H1 (cell line): ENCODE measurements at regions not wholly inside any gene's neighbourhood (a gene's known extent, or its start where the extent isn't known, plus 50 kb on each side); places are given as distances from the start of the nearest gene placed in this dataset.

Source experiments
- CTCF ChIA-PET: fragments of 300-600 bp; sonication (Branson Sonifier 250); formaldehyde crosslinking; loops from one replicate; lab custom pipeline; 2021; ENCODE audit not compliant: partially characterized antibody; lab: Charles Lee
- POLR2A ChIA-PET: fragments of 300-600 bp; sonication (Branson Sonifier 250); formaldehyde crosslinking; loops from one replicate; lab custom pipeline; 2021; ENCODE audit warnings: inconsistent platforms; ENCODE audit not compliant: partially characterized antibody; lab: Charles Lee
- DNase-seq, 2 experiments: peaks; one replicate each; pipeline versions ENCODE4 v3.0.0 to v3.0.0-alpha.2; 2010 to 2022; ENCODE audit warnings: low spot score in 2 of 2, low read depth in 1 of 2, mixed read lengths in 1 of 2
- FAIRE-seq: peaks from 2 replicates; lab custom pipeline; 2011; peaks lifted over from hg19 to GRCh38; lab: Jason Lieb, UNC
- H2AFZ ChIP-seq: 2 replicates; pipeline ENCODE4 v1.8.1; 2012; ENCODE audit warnings: low read length, inconsistent platforms
- H2AK5ac ChIP-seq: 2 replicates; pipeline ENCODE4 v1.6.1; 2013; ENCODE audit warnings: low read depth, low read length
- H2BK120ac ChIP-seq: replicated peaks from 2 replicates; pipeline ENCODE3; 2013; ENCODE audit warnings: low read depth, low read length, inconsistent platforms
- H2BK12ac ChIP-seq: 2 replicates; pipeline ENCODE4 v1.6.1; 2013; ENCODE audit warnings: low read depth, low read length
- H2BK15ac ChIP-seq: 2 replicates; pipeline ENCODE4 v1.6.1; 2013; ENCODE audit warnings: low read length
- H2BK20ac ChIP-seq: 2 replicates; pipeline ENCODE4 v1.6.1; 2013; ENCODE audit warnings: low read length
- H2BK5ac ChIP-seq: 2 replicates; pipeline ENCODE4 v1.6.1; 2013; ENCODE audit warnings: low read depth, low read length
- H3K14ac ChIP-seq: 2 replicates; pipeline ENCODE4 v1.6.1; 2013; ENCODE audit warnings: inconsistent platforms; ENCODE audit not compliant: insufficient read length
- H3K18ac ChIP-seq: 2 replicates; pipeline ENCODE4 v1.6.1; 2013; ENCODE audit warnings: low read length; ENCODE audit errors: extremely low read depth
- H3K23ac ChIP-seq: 2 replicates; pipeline ENCODE4 v1.6.1; 2013; ENCODE audit warnings: inconsistent platforms; ENCODE audit not compliant: insufficient read length
- H3K23me2 ChIP-seq: 2 replicates; pipeline ENCODE4 v1.6.1; 2013; ENCODE audit warnings: low read depth, low read length
- H3K27ac ChIP-seq: 2 replicates; pipeline ENCODE4 v1.6.1; 2011; ENCODE audit warnings: low read depth, low read length, inconsistent platforms
- H3K27me3 ChIP-seq, 4 experiments: replicated peaks in 1 of 4; 1 replicate in 1 of 4; 2 replicates in 3 of 4; pipeline versions ENCODE4 v1.6.1 to v1.8.1; 2011 to 2013; ENCODE audit warnings: low read length in 3 of 4, mild to moderate bottlenecking in 3 of 4, inconsistent platforms in 2 of 4, mixed read lengths in 2 of 4, moderate library complexity in 1 of 4; ENCODE audit not compliant: control insufficient read depth in 3 of 4, insufficient read depth in 3 of 4; ENCODE audit errors: extremely low read depth in 1 of 4
- H3K36me3 ChIP-seq, 4 experiments: 2 replicates each; pipeline versions ENCODE4 v1.6.1 to v1.8.1; 2011 to 2013; ENCODE audit warnings: mild to moderate bottlenecking in 4 of 4, low read length in 3 of 4, moderate library complexity in 2 of 4, control low read depth in 1 of 4, inconsistent platforms in 1 of 4; ENCODE audit not compliant: insufficient read depth in 4 of 4, control insufficient read depth in 2 of 4
- H3K4ac ChIP-seq: replicated peaks from 2 replicates; pipeline ENCODE3; 2013; ENCODE audit warnings: low read length, low read depth, mixed read lengths, inconsistent platforms; ENCODE audit not compliant: insufficient read length
- H3K4me1 ChIP-seq, 4 experiments: replicated peaks in 1 of 4; 1 replicate in 1 of 4; 2 replicates in 3 of 4; pipeline versions ENCODE4 v1.6.1 to v1.8.1; 2011 to 2013; ENCODE audit warnings: low read length in 3 of 4, inconsistent platforms in 2 of 4, mixed read lengths in 1 of 4; ENCODE audit not compliant: insufficient read depth in 4 of 4, control insufficient read depth in 3 of 4
- H3K4me2 ChIP-seq, 2 experiments: 2 replicates each; pipeline versions ENCODE4 v1.6.1 to v1.8.1; 2011 to 2013; ENCODE audit warnings: low read depth in 2 of 2, low read length in 2 of 2, control low read depth in 1 of 2, inconsistent platforms in 1 of 2, mild to moderate bottlenecking in 1 of 2; ENCODE audit not compliant: insufficient read depth in 1 of 2
- H3K4me3 ChIP-seq, 4 experiments: fragments of 200-600, 300-600 bp in 1 of 4; sonication (generic), shearing (Covaris generic), sonication (Bioruptor Twin) in 1 of 4; 2 replicates each; pipeline versions ENCODE4 v1.5.1 to v1.8.1; 2011 to 2016; ENCODE audit warnings: low read length in 4 of 4, low read depth in 3 of 4, control low read depth in 2 of 4, inconsistent platforms in 2 of 4, mild to moderate bottlenecking in 2 of 4, mixed read lengths in 1 of 4, moderate library complexity in 1 of 4; ENCODE audit not compliant: insufficient read depth in 2 of 4; ENCODE audit errors: extremely low read depth in 1 of 4
- H3K56ac ChIP-seq: replicated peaks from 2 replicates; pipeline ENCODE3; 2013; ENCODE audit warnings: low read depth, mild to moderate bottlenecking, mixed read lengths, low read length, inconsistent platforms; ENCODE audit not compliant: insufficient read length
- H3K79me1 ChIP-seq: 2 replicates; pipeline ENCODE4 v1.6.1; 2013; ENCODE audit warnings: low read depth, low read length, control low read depth
- H3K79me2 ChIP-seq, 2 experiments: 2 replicates each; pipeline versions ENCODE4 v1.6.1 to v1.8.1; 2012 to 2013; ENCODE audit warnings: low read length in 2 of 2, mild to moderate bottlenecking in 2 of 2, inconsistent platforms in 1 of 2; ENCODE audit not compliant: insufficient read depth in 2 of 2, control insufficient read depth in 1 of 2
- H3K9ac ChIP-seq, 4 experiments: replicated peaks in 1 of 4; 1 replicate in 1 of 4; 2 replicates in 3 of 4; pipeline versions ENCODE4 v1.6.1 to v1.8.1; 2011 to 2013; ENCODE audit warnings: low read depth in 3 of 4, low read length in 3 of 4, control low read depth in 2 of 4, mild to moderate bottlenecking in 2 of 4, moderate library complexity in 2 of 4, inconsistent platforms in 1 of 4; ENCODE audit errors: extremely low read depth in 1 of 4
- H3K9me3 ChIP-seq, 2 experiments: 2 replicates each; pipeline versions ENCODE4 v1.6.1 to v1.8.1; 2012 to 2013; ENCODE audit warnings: mild to moderate bottlenecking in 2 of 2, moderate library complexity in 2 of 2, control low read depth in 1 of 2, inconsistent platforms in 1 of 2, low read depth in 1 of 2, low read length in 1 of 2, mixed read lengths in 1 of 2; ENCODE audit not compliant: insufficient read depth in 2 of 2
- H4K20me1 ChIP-seq, 2 experiments: replicated peaks in 1 of 2; 2 replicates each; pipeline versions ENCODE3 to v1.8.1; 2011 to 2013; ENCODE audit warnings: inconsistent platforms in 2 of 2, low read length in 2 of 2, mild to moderate bottlenecking in 1 of 2; ENCODE audit not compliant: insufficient read depth in 2 of 2, control insufficient read depth in 1 of 2
- H4K5ac ChIP-seq: 2 replicates; pipeline ENCODE4 v1.6.1; 2013; ENCODE audit warnings: low read length, low read depth, mixed read lengths, inconsistent platforms; ENCODE audit not compliant: insufficient read length
- H4K8ac ChIP-seq: 2 replicates; pipeline ENCODE4 v1.8.0; 2013; ENCODE audit warnings: mild to moderate bottlenecking, moderate library complexity, low read length, inconsistent platforms; ENCODE audit not compliant: insufficient read depth; ENCODE audit errors: extremely low read depth
- H4K91ac ChIP-seq: replicated peaks from 2 replicates; pipeline ENCODE3; 2013; ENCODE audit warnings: low read length, mixed read lengths, inconsistent platforms; ENCODE audit not compliant: insufficient read length
- CBX8 ChIP-seq: fragments of 300-800, 300-1000 bp; sonication (generic); IDR thresholded peaks from 2 replicates; pipeline ENCODE4 v1.7.1; 2016; ENCODE audit warnings: low read depth, low read length, borderline replicate concordance
- CHD2 ChIP-seq: IDR thresholded peaks from 2 replicates; pipeline ENCODE4 v1.6.1; 2012; ENCODE audit warnings: low read length, improper control_type of control experiment
- CREB1 ChIP-seq: IDR thresholded peaks from 2 replicates; pipeline ENCODE4 v1.6.1; 2012; ENCODE audit warnings: inconsistent platforms
- CTCF ChIP-seq, 3 experiments: IDR thresholded peaks; 1 replicate in 2 of 3; 2 replicates in 1 of 3; pipeline versions ENCODE4 v1.5.1 to v1.6.1; 2011; ENCODE audit warnings: low read length in 3 of 3, mild to moderate bottlenecking in 3 of 3, inconsistent platforms in 2 of 3, low read depth in 1 of 3, moderate library complexity in 1 of 3; ENCODE audit not compliant: insufficient read depth in 1 of 3; ENCODE audit errors: control extremely low read depth in 1 of 3
- EZH2 ChIP-seq: fragments of 200-600 bp; sonication (generic); IDR thresholded peaks from 2 replicates; pipeline ENCODE4 v1.7.1; 2012; ENCODE audit warnings: low read depth, mild to moderate bottlenecking, moderate library complexity, low read length, inconsistent platforms; ENCODE audit not compliant: severe bottlenecking
- KDM5A ChIP-seq: fragments of 200-600 bp; IDR thresholded peaks from 2 replicates; pipeline ENCODE4 v1.7.1; 2012; ENCODE audit warnings: mild to moderate bottlenecking, low read length, inconsistent platforms, mixed read lengths
- MAFK ChIP-seq: IDR thresholded peaks from 2 replicates; pipeline ENCODE4 v1.6.1; 2012; ENCODE audit warnings: low read depth, mild to moderate bottlenecking, improper control_type of control experiment, low read length
- SIRT6 ChIP-seq: IDR thresholded peaks from one replicate; pipeline ENCODE4 v1.7.1; 2012; ENCODE audit warnings: low read length, inconsistent platforms
- SP2 ChIP-seq: IDR thresholded peaks from 2 replicates; pipeline ENCODE4 v1.6.1; 2012; ENCODE audit warnings: mild to moderate bottlenecking, low read length, inconsistent platforms
- SUZ12 ChIP-seq: fragments of 200-600 bp; sonication (generic); IDR thresholded peaks from 2 replicates; pipeline ENCODE4 v1.6.1; 2012; ENCODE audit warnings: mild to moderate bottlenecking, inconsistent platforms, low read length, moderate library complexity, mixed read lengths
- TEAD4 ChIP-seq: IDR thresholded peaks from 2 replicates; pipeline ENCODE4 v1.6.1; 2012; ENCODE audit warnings: low read depth, low read length, inconsistent platforms, mixed read lengths
- WGBS, 2 experiments: shearing (Covaris generic) in 1 of 2; methylation state at CpG; one replicate each; pipeline versions ENCODE4 v1.1.6 to v1.1.7; 2013 to 2015; ENCODE audit warnings: low lambda C conversion rate in 2 of 2, mixed read lengths in 2 of 2, inconsistent platforms in 1 of 2, low coverage in 1 of 2, missing lambda C conversion rate in 1 of 2; ENCODE audit not compliant: insufficient replicate concordance in 2 of 2, insufficient coverage in 1 of 2, insufficient read length in 1 of 2; ENCODE audit errors: extremely low coverage in 1 of 2, missing lambda C conversion rate in 1 of 2; 5-methylcytosine and 5-hydroxymethylcytosine counted together

- H2BK5ac ChIP-seq: no peak overlapping the region
- H3K23ac ChIP-seq: no peak overlapping the region
- TF ChIP-seq MAFK: no peak
- TF ChIP-seq SUZ12: no peak
- TF ChIP-seq CHD2: no peak
- no peak for TF ChIP-seq KDM5A
- no peak for TF ChIP-seq CREB1
- no peak for TF ChIP-seq EZH2
- no peak for TF ChIP-seq CBX8
- TF ChIP-seq SP2: no peak
- no peak for TF ChIP-seq SIRT6
- no peak for TF ChIP-seq CTCF (IDR thresholded peaks at IDR 0.05; ENCODE audit: control extremely low read depth in 1 of 3, insufficient read depth in 1 of 3, low read depth in 1 of 3, low read length in 3 of 3)
- no peak for TF ChIP-seq TEAD4
- no peak overlapping the region for H2BK120ac ChIP-seq
- H2BK15ac ChIP-seq: no peak overlapping the region
- no peaks in the 10 kb centered on the region for H4K20me1 ChIP-seq
- H4K5ac ChIP-seq: no peak overlapping the region
- 91% methylated on average over 2 of the region's 2 CpGs; no CpG with 5 or more reads in 1 of the 2 experiments for WGBS, 2 experiments
- no peak for FAIRE-seq
- no peak overlapping the region for H3K4ac ChIP-seq
- no peaks in the 10 kb centered on the region for H3K79me2 ChIP-seq
- no peak overlapping the region for H3K18ac ChIP-seq
- H3K14ac ChIP-seq: no peak overlapping the region
- no peaks in the 10 kb centered on the region for H3K4me1 ChIP-seq
- no peak overlapping the region for H3K56ac ChIP-seq
- no peak for DNase-seq
- H2AFZ ChIP-seq: peak overlapping the region; percentile 80; the same call in 1 of the 2 replicates
- no peak overlapping the region for H3K9ac ChIP-seq
- H3K4me2 ChIP-seq: no peak overlapping the region
- ChIA-PET CTCF (interaction anchor here (0.6 kb wide), 1 partner anchor 69 kb away, joined by 3 read pairs; no protein-coding TSS in a partner anchor), POLR2A (no interaction called here)
- H3K23me2 ChIP-seq: no peaks in the 10 kb centered on the region
- H3K27ac ChIP-seq: no peak overlapping the region
- no peaks in the 10 kb centered on the region for H3K79me1 ChIP-seq
- no peak overlapping the region for H2BK12ac ChIP-seq
- no peak overlapping the region for H3K4me3 ChIP-seq
- no peaks in the 10 kb centered on the region for H3K36me3 ChIP-seq
- no peak overlapping the region for H4K91ac ChIP-seq
- no peak overlapping the region for H2BK20ac ChIP-seq
- no peak overlapping the region for H2AK5ac ChIP-seq
- 0 out of 4 replicates have a peak, but pooled peaks cover 0 to 1% of the 10 kb centered on the region in 2 experiments for H3K9me3 ChIP-seq
- no peak overlapping the region for H4K8ac ChIP-seq
- no peaks in the 10 kb centered on the region for H3K27me3 ChIP-seq
These were observed 361.2 kb downstream of the SUCLA2 start for GRCh38 chr13:47639738-47640447.
